ENCODE measurements at regions not wholly inside any gene's neighbourhood (a gene's known extent, or its start where the extent isn't known, plus 50 kb on each side); places are given as distances from the start of the nearest gene placed in this dataset.

DNA sequence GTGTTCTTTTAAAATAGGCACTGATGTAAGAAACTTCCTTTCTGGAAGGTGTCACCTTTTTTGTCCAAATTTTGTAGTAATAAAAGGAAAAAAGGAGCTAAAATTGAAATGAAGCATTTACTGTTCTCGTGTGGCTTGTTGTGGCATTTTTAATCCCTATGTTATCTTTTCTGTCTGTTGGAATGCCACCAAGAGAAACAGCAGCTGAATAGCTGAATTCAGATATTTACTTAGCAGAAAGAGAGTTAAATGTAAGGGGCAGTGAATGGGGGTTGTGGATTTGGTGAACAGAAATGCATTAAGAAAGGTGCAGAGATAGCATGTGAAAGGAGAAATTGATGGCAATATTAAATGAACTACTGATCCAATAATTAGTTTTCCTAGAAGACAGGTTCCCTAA is 573.6 kb upstream of the EPHA7 start:
- WGBS (ENCODE audit: extremely low coverage, insufficient coverage, insufficient read length): no CpG with 5 or more reads among the region's 1 CpG

DNA sequence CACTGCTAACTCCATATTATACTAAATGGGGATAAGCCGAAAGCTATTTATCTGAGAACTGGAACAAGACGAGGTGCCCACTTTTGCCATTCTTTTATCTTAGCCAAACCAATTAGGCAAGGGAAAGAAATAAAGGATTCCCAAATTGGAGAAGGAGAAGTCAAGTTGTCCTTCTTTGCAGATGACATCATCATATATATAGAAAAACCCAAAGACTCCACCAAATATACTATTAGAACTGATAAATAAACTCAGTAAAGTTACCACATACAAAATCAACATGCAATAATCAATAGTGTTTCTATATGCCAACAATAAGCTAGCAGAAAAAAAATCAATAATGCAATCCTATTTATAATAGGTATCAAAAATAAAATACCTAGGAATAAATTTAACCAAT is 570.3 kb upstream of the EPHA7 start:
- H3K27me3 ChIP-seq (ENCODE audit: insufficient read depth, low read length): no peaks in the 10 kb centered on the region
- no peak overlapping the region for H2BK5ac ChIP-seq (ENCODE audit: low read depth, low read length, poor library complexity)
- H2BK12ac ChIP-seq (ENCODE audit: low read length): no peak overlapping the region
- H3K9me3 ChIP-seq (ENCODE audit: insufficient read depth, low read depth, low read length): no peaks in the 10 kb centered on the region
- no peak overlapping the region for H2BK120ac ChIP-seq (ENCODE audit: insufficient read depth, low read length, poor library complexity)
- no peak overlapping the region for H4K8ac ChIP-seq (ENCODE audit: low read depth, low read length)
- H3K9ac ChIP-seq (ENCODE audit: low read length): no peak overlapping the region
- H3K79me1 ChIP-seq (ENCODE audit: low read length): no peaks in the 10 kb centered on the region
- no peak overlapping the region for H4K12ac ChIP-seq (ENCODE audit: low read depth, low read length)
- H3K79me2 ChIP-seq (ENCODE audit: control insufficient read depth, insufficient read depth, low read length, poor library complexity): no peaks in the 10 kb centered on the region
- H3K4me2 ChIP-seq (ENCODE audit: low read length): no peak overlapping the region
- H3K14ac ChIP-seq (ENCODE audit: low read length): no peak overlapping the region
- no peak overlapping the region for H4K91ac ChIP-seq (ENCODE audit: low read depth, low read length)
- WGBS (ENCODE audit: extremely low coverage, insufficient coverage, insufficient read length): no CpG with 5 or more reads among the region's 2 CpGs
- no peak overlapping the region for H3K27ac ChIP-seq (ENCODE audit: low read depth, low read length)
- no peak overlapping the region for H3K23ac ChIP-seq (ENCODE audit: low read length)
- no peak overlapping the region for H2AFZ ChIP-seq (ENCODE audit: insufficient read depth, low read length, poor library complexity)
- no peak overlapping the region for H3K4ac ChIP-seq (ENCODE audit: low read depth, low read length)
- H3K18ac ChIP-seq (ENCODE audit: low read length): no peak overlapping the region
- no peak overlapping the region for H2AK5ac ChIP-seq (ENCODE audit: low read length)
- no peaks in the 10 kb centered on the region for H3K4me1 ChIP-seq (ENCODE audit: control insufficient read depth in 1 of 2, insufficient read depth in 2 of 2, low read length in 2 of 2)
- H3K36me3 ChIP-seq (ENCODE audit: control insufficient read depth in 1 of 2, insufficient read depth in 2 of 2, low read length in 2 of 2): no peaks in the 10 kb centered on the region
- DNase-seq: no peak
- H3K4me3 ChIP-seq (ENCODE audit: low read depth, low read length): no peak overlapping the region

More for the DNA sequence above, 573.6 kb upstream of the EPHA7 start:
- no peaks in the 10 kb centered on the region for H3K27me3 ChIP-seq (ENCODE audit: insufficient read depth, low read length)
- H4K8ac ChIP-seq (ENCODE audit: low read depth, low read length): no peak overlapping the region
- no peaks in the 10 kb centered on the region for H3K36me3 ChIP-seq (ENCODE audit: control insufficient read depth in 1 of 2, insufficient read depth in 2 of 2, low read length in 2 of 2)
- H3K9me3 ChIP-seq (ENCODE audit: insufficient read depth, low read depth, low read length): no peaks in the 10 kb centered on the region
- no peak overlapping the region for H3K23ac ChIP-seq (ENCODE audit: low read length)
- no peaks in the 10 kb centered on the region for H3K4me1 ChIP-seq (ENCODE audit: control insufficient read depth in 1 of 2, insufficient read depth in 2 of 2, low read length in 2 of 2)
- no peak overlapping the region for H4K91ac ChIP-seq (ENCODE audit: low read depth, low read length)
- H2BK120ac ChIP-seq (ENCODE audit: insufficient read depth, low read length, poor library complexity): no peak overlapping the region
- H2AK5ac ChIP-seq (ENCODE audit: low read length): no peak overlapping the region
- DNase-seq: no peak
- H3K18ac ChIP-seq (ENCODE audit: low read length): no peak overlapping the region
- H3K9ac ChIP-seq (ENCODE audit: low read length): no peak overlapping the region
- H3K79me2 ChIP-seq (ENCODE audit: control insufficient read depth, insufficient read depth, low read length, poor library complexity): no peaks in the 10 kb centered on the region
- no peak overlapping the region for H2AFZ ChIP-seq (ENCODE audit: insufficient read depth, low read length, poor library complexity)
- H3K14ac ChIP-seq (ENCODE audit: low read length): no peak overlapping the region
- no peak overlapping the region for H3K4me2 ChIP-seq (ENCODE audit: low read length)
- no peak overlapping the region for H3K4ac ChIP-seq (ENCODE audit: low read depth, low read length)
- no peak overlapping the region for H4K12ac ChIP-seq (ENCODE audit: low read depth, low read length)
- no peak overlapping the region for H3K27ac ChIP-seq (ENCODE audit: low read depth, low read length)
- H3K4me3 ChIP-seq (ENCODE audit: low read depth, low read length): no peak overlapping the region
- no peaks in the 10 kb centered on the region for H3K79me1 ChIP-seq (ENCODE audit: low read length)
- H2BK5ac ChIP-seq (ENCODE audit: low read depth, low read length, poor library complexity): no peak overlapping the region
- no peak overlapping the region for H2BK12ac ChIP-seq (ENCODE audit: low read length)

GRCh38 chr6:93985953-93986352 is 566.6 kb upstream of the EPHA7 start:
- WGBS (ENCODE audit: extremely low coverage, insufficient coverage, insufficient read length): no CpG with 5 or more reads among the region's 2 CpGs
- Histone ChIP-seq H3K36me3 (ENCODE audit: control insufficient read depth in 1 of 2, insufficient read depth in 2 of 2, low read length in 2 of 2) (no peaks in the 10 kb centered on the region), H2AFZ (ENCODE audit: insufficient read depth, low read length, poor library complexity) (no peak overlapping the region), H3K4ac (ENCODE audit: low read depth, low read length) (no peak overlapping the region), H2BK120ac (ENCODE audit: insufficient read depth, low read length, poor library complexity) (no peak overlapping the region), H3K18ac (ENCODE audit: low read length) (no peak overlapping the region), H3K4me2 (ENCODE audit: low read length) (no peak overlapping the region), H3K27me3 (ENCODE audit: insufficient read depth, low read length) (no peaks in the 10 kb centered on the region), H4K12ac (ENCODE audit: low read depth, low read length) (no peak overlapping the region), H3K79me1 (ENCODE audit: low read length) (no peaks in the 10 kb centered on the region), H3K4me1 (ENCODE audit: control insufficient read depth in 1 of 2, insufficient read depth in 2 of 2, low read length in 2 of 2) (no peaks in the 10 kb centered on the region), H4K91ac (ENCODE audit: low read depth, low read length) (no peak overlapping the region), H3K4me3 (ENCODE audit: low read depth, low read length) (no peak overlapping the region), H3K14ac (ENCODE audit: low read length) (no peak overlapping the region), H3K27ac (ENCODE audit: low read depth, low read length) (no peak overlapping the region), H3K9ac (ENCODE audit: low read length) (no peak overlapping the region), H2BK5ac (ENCODE audit: low read depth, low read length, poor library complexity) (no peak overlapping the region), H3K9me3 (ENCODE audit: insufficient read depth, low read depth, low read length) (no peaks in the 10 kb centered on the region), H2AK5ac (ENCODE audit: low read length) (no peak overlapping the region), H4K8ac (ENCODE audit: low read depth, low read length) (no peak overlapping the region), H3K79me2 (ENCODE audit: control insufficient read depth, insufficient read depth, low read length, poor library complexity) (no peaks in the 10 kb centered on the region), H2BK12ac (ENCODE audit: low read length) (no peak overlapping the region), H3K23ac (ENCODE audit: low read length) (no peak overlapping the region)
- no peak for DNase-seq

GRCh38 chr6:93975159-93975558 is 555.8 kb upstream of the EPHA7 start:
- DNase-seq: no peak
- no peak overlapping the region for H3K27ac ChIP-seq (ENCODE audit: low read depth, low read length)
- H2BK5ac ChIP-seq (ENCODE audit: low read depth, low read length, poor library complexity): no peak overlapping the region
- no peak overlapping the region for H2AFZ ChIP-seq (ENCODE audit: insufficient read depth, low read length, poor library complexity)
- no peak overlapping the region for H3K4ac ChIP-seq (ENCODE audit: low read depth, low read length)
- H3K9ac ChIP-seq (ENCODE audit: low read length): no peak overlapping the region
- no CpG with 5 or more reads among the region's 3 CpGs for WGBS (ENCODE audit: extremely low coverage, insufficient coverage, insufficient read length)
- H3K4me1 ChIP-seq (ENCODE audit: control insufficient read depth in 1 of 2, insufficient read depth in 2 of 2, low read length in 2 of 2): no peaks in the 10 kb centered on the region
- H4K12ac ChIP-seq (ENCODE audit: low read depth, low read length): no peak overlapping the region
- no peak overlapping the region for H3K4me2 ChIP-seq (ENCODE audit: low read length)
- H3K18ac ChIP-seq (ENCODE audit: low read length): no peak overlapping the region
- no peak overlapping the region for H3K14ac ChIP-seq (ENCODE audit: low read length)
- no peaks in the 10 kb centered on the region for H3K36me3 ChIP-seq (ENCODE audit: control insufficient read depth in 1 of 2, insufficient read depth in 2 of 2, low read length in 2 of 2)
- no peak overlapping the region for H2AK5ac ChIP-seq (ENCODE audit: low read length)
- no peak overlapping the region for H2BK120ac ChIP-seq (ENCODE audit: insufficient read depth, low read length, poor library complexity)
- no peak overlapping the region for H3K4me3 ChIP-seq (ENCODE audit: low read depth, low read length)
- no peak overlapping the region for H2BK12ac ChIP-seq (ENCODE audit: low read length)
- H3K9me3 ChIP-seq (ENCODE audit: insufficient read depth, low read depth, low read length): no peaks in the 10 kb centered on the region
- H4K8ac ChIP-seq (ENCODE audit: low read depth, low read length): no peak overlapping the region
- H3K79me1 ChIP-seq (ENCODE audit: low read length): no peaks in the 10 kb centered on the region
- H3K27me3 ChIP-seq (ENCODE audit: insufficient read depth, low read length): no peaks in the 10 kb centered on the region
- no peak overlapping the region for H4K91ac ChIP-seq (ENCODE audit: low read depth, low read length)
- no peaks in the 10 kb centered on the region for H3K79me2 ChIP-seq (ENCODE audit: control insufficient read depth, insufficient read depth, low read length, poor library complexity)
- no peak overlapping the region for H3K23ac ChIP-seq (ENCODE audit: low read length)

Data from trophoblast cell (in vitro differentiated cells and primary cell).